SK-N-SH treated with all-trans-retinoic acid at 6 μM for 48 hours (cell line): ENCODE measurements at regions not wholly inside any gene's neighbourhood (a gene's known extent, or its start where the extent isn't known, plus 50 kb on each side); places are given as distances from the start of the nearest gene placed in this dataset.

Experiments
- ATAC-seq: fragments of 200-7000 bp; cut with Tn5 transposase; 3 replicates; pipeline ENCODE4 v1.9.1; 2020; ENCODE audit warnings: mild to moderate bottlenecking, moderate library complexity
- ARNTL ChIP-seq: fragments of 450-650 bp; formaldehyde crosslinking; IDR thresholded peaks from 2 replicates; pipeline ENCODE4 v1.5.0; 2020; ENCODE audit warnings: low read depth, mild to moderate bottlenecking, moderate library complexity, borderline replicate concordance
- BACH2 ChIP-seq: fragments of 250-450 bp; sonication (Bioruptor Pico); IDR thresholded peaks from 2 replicates; pipeline ENCODE4 v1.9.0; 2021; ENCODE audit warnings: mild to moderate bottlenecking, borderline replicate concordance
- CSDC2 ChIP-seq: fragments of 250-450 bp; sonication (Bioruptor Pico); IDR thresholded peaks from 2 replicates; pipeline ENCODE4 v1.5.0; 2020; ENCODE audit warnings: mild to moderate bottlenecking, moderate library complexity
- ISL1 ChIP-seq: fragments of 250-450 bp; sonication (Bioruptor Pico); IDR thresholded peaks from 2 replicates; pipeline ENCODE4 v2.1.2; 2022; ENCODE audit warnings: mild to moderate bottlenecking, moderate library complexity
- OSR1 ChIP-seq: fragments of 250-450 bp; sonication (Bioruptor Pico); IDR thresholded peaks from 2 replicates; pipeline ENCODE4 v1.8.0; 2022; ENCODE audit warnings: moderate library complexity, mild to moderate bottlenecking, inconsistent platforms
- PPARA ChIP-seq: fragments of 250-450 bp; sonication (Bioruptor Pico); IDR thresholded peaks from 2 replicates; pipeline ENCODE4 v1.5.0; 2020; ENCODE audit warnings: mild to moderate bottlenecking, borderline replicate concordance
- SNAI2 ChIP-seq: fragments of 250-450 bp; sonication (Bioruptor Pico); IDR thresholded peaks from 2 replicates; pipeline ENCODE4 v1.5.0; 2020; ENCODE audit warnings: mild to moderate bottlenecking, moderate library complexity
- TCF4 ChIP-seq: fragments of 250-450 bp; sonication (Bioruptor Pico); IDR thresholded peaks from 2 replicates; pipeline ENCODE4 v1.8.0; 2021; ENCODE audit warnings: mild to moderate bottlenecking, moderate library complexity, borderline replicate concordance
- TOX ChIP-seq: fragments of 250-450 bp; sonication (Bioruptor Pico); IDR thresholded peaks from 2 replicates; pipeline ENCODE4 v1.8.0; 2021; ENCODE audit warnings: mild to moderate bottlenecking, moderate library complexity, borderline replicate concordance
- ZC3H10 ChIP-seq: fragments of 250-450 bp; sonication (Bioruptor Pico); IDR thresholded peaks from 2 replicates; pipeline ENCODE4 v1.5.1; 2021; ENCODE audit warnings: mild to moderate bottlenecking, moderate library complexity
- ZFP3 ChIP-seq: fragments of 250-450 bp; sonication (Bioruptor Pico); IDR thresholded peaks from 2 replicates; pipeline ENCODE4 v1.5.0; 2020; ENCODE audit warnings: mild to moderate bottlenecking, moderate library complexity
- ZFP30 ChIP-seq: fragments of 450-650 bp; formaldehyde crosslinking; IDR thresholded peaks from 2 replicates; pipeline ENCODE4 v1.5.0; 2022; ENCODE audit warnings: mild to moderate bottlenecking, moderate library complexity
- ZNF8 ChIP-seq: fragments of 450-650 bp; formaldehyde crosslinking; IDR thresholded peaks from 2 replicates; pipeline ENCODE4 v1.5.0; 2020; ENCODE audit warnings: mild to moderate bottlenecking, moderate library complexity
- TF ChIP-seq, protein P1 (sequence below): fragments of 250-450 bp; sonication (Bioruptor Pico); IDR thresholded peaks from 2 replicates; pipeline ENCODE4 v1.5.1; 2021; ENCODE audit warnings: mild to moderate bottlenecking, moderate library complexity
- TF ChIP-seq, protein P2 (sequence below): fragments of 250-450 bp; sonication (Bioruptor Pico); IDR thresholded peaks from 2 replicates; pipeline ENCODE4 v1.5.0; 2020; ENCODE audit warnings: mild to moderate bottlenecking, moderate library complexity
- TF ChIP-seq, protein P3 (sequence below): fragments of 250-450 bp; sonication (Bioruptor Pico); IDR thresholded peaks from 2 replicates; pipeline ENCODE4 v1.8.0; 2020; ENCODE audit warnings: mild to moderate bottlenecking, moderate library complexity, borderline replicate concordance
- TF ChIP-seq, protein P4 (sequence below): fragments of 250-450 bp; sonication (Bioruptor Pico); IDR thresholded peaks from 2 replicates; pipeline ENCODE4 v1.5.1; 2020; ENCODE audit warnings: low read depth, mild to moderate bottlenecking, moderate library complexity
- TF ChIP-seq, protein P5 (sequence below): fragments of 250-450 bp; sonication (Bioruptor Pico); IDR thresholded peaks from 2 replicates; pipeline ENCODE4 v1.8.0; 2021; ENCODE audit warnings: low read depth, mild to moderate bottlenecking, moderate library complexity, borderline replicate concordance

DNA sequence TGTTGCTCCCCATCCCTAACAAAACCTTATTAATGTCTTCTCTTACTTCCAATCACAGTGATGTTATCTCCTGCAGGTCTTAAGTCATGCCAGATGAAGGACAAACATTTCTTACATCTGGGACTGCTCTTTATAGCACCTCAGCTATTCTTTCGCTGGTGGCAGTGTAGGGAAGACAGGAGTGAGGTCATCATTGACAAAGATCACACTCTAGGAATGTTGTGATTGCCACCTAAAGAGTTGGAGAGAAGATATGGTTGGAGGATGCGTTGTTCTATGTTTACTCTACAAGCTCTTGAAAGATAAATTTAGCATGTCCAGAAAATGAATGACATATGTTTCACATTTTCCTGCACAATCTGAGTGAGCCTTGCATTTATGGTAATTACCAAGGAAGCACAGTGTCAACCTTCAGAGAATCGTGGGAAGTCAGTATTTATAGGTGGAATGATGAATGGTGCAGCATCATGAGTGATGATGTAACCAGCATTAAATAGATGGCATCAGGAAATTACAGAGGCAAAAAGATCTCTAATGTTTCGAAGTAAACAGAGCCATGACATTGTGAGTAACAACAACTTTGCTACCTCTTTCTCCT is 188.1 kb upstream of the STEAP1 start (continued):
- TF ChIP-seq TOX (CRISPR knock-in tag) (no peak), OSR1 (CRISPR knock-in tag) (no peak)

DNA sequence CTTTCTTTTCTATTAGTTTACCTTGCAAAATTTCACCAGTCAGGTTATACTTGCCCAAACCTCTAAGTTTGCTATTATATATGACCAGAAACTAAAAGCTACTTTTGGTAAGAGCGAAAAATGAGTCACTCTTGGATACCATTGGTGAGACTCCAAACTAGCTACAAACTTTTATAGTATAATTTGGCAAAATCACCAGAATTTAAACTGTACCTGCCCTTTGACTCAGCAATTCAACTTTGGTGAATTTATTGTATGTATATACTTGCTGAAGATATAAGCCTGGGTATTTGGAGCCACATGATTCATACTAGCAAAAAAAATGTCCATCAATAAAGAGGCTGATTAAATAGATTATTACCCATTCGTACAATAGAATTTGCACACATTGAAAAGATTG is 178.7 kb upstream of the STEAP1 start:
- TF ChIP-seq, protein P1, sequence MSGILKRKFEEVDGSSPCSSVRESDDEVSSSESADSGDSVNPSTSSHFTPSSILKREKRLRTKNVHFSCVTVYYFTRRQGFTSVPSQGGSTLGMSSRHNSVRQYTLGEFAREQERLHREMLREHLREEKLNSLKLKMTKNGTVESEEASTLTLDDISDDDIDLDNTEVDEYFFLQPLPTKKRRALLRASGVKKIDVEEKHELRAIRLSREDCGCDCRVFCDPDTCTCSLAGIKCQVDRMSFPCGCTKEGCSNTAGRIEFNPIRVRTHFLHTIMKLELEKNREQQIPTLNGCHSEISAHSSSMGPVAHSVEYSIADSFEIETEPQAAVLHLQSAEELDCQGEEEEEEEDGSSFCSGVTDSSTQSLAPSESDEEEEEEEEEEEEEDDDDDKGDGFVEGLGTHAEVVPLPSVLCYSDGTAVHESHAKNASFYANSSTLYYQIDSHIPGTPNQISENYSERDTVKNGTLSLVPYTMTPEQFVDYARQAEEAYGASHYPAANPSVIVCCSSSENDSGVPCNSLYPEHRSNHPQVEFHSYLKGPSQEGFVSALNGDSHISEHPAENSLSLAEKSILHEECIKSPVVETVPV (CRISPR knock-in tag) = no peak
- ATAC-seq = no peak

DNA sequence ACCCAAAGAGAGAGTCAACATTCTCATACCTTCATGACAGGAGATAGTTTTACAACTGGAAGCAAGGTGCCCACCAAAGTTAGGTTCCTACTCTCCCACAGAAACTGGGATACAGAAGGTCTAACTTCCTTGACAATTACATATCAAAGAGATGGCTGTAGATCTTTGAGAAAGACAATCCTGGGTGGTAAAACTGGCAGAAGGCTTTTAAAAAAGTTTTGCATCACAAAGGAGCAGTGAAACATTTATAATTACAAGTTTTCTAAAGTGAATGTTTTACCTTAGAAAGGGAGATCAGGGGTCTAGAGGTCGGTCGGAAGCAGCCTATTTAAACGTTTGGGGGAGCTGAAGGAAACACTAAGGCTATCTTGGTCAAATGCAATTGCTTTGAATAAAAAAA is 166.6 kb upstream of the STEAP1 start:
- no peak for ATAC-seq

DNA sequence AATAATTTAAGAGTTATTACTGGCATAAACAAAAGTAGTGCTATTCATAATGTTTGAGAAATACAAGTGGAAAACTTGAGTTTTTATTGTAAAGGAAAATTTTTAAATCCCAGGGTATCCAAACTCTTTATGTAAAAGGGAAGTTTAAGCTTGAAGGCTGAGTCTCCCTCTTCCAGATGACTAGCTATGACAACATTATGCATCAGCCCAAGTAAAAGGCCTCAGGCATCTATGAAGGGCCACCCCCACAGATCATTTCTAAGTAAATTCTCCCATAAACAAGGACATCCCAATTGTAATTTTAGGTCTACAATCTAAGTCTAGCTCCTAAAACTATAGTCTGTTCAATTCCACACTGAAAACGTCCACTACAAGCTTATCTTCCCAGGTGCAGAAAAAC is 166.2 kb upstream of the STEAP1 start:
- TF ChIP-seq ZFP30 (CRISPR knock-in tag) = no peak
- no peak for TF ChIP-seq CSDC2
- TF ChIP-seq ZFP3 = no peak
- no peak for TF ChIP-seq ZC3H10 (CRISPR knock-in tag)
- TF ChIP-seq BACH2 (CRISPR knock-in tag) = no peak
- TF ChIP-seq, protein P2, sequence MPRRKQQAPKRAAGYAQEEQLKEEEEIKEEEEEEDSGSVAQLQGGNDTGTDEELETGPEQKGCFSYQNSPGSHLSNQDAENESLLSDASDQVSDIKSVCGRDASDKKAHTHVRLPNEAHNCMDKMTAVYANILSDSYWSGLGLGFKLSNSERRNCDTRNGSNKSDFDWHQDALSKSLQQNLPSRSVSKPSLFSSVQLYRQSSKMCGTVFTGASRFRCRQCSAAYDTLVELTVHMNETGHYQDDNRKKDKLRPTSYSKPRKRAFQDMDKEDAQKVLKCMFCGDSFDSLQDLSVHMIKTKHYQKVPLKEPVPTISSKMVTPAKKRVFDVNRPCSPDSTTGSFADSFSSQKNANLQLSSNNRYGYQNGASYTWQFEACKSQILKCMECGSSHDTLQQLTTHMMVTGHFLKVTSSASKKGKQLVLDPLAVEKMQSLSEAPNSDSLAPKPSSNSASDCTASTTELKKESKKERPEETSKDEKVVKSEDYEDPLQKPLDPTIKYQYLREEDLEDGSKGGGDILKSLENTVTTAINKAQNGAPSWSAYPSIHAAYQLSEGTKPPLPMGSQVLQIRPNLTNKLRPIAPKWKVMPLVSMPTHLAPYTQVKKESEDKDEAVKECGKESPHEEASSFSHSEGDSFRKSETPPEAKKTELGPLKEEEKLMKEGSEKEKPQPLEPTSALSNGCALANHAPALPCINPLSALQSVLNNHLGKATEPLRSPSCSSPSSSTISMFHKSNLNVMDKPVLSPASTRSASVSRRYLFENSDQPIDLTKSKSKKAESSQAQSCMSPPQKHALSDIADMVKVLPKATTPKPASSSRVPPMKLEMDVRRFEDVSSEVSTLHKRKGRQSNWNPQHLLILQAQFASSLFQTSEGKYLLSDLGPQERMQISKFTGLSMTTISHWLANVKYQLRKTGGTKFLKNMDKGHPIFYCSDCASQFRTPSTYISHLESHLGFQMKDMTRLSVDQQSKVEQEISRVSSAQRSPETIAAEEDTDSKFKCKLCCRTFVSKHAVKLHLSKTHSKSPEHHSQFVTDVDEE (CRISPR knock-in tag) = no peak
- TF ChIP-seq, protein P3, sequence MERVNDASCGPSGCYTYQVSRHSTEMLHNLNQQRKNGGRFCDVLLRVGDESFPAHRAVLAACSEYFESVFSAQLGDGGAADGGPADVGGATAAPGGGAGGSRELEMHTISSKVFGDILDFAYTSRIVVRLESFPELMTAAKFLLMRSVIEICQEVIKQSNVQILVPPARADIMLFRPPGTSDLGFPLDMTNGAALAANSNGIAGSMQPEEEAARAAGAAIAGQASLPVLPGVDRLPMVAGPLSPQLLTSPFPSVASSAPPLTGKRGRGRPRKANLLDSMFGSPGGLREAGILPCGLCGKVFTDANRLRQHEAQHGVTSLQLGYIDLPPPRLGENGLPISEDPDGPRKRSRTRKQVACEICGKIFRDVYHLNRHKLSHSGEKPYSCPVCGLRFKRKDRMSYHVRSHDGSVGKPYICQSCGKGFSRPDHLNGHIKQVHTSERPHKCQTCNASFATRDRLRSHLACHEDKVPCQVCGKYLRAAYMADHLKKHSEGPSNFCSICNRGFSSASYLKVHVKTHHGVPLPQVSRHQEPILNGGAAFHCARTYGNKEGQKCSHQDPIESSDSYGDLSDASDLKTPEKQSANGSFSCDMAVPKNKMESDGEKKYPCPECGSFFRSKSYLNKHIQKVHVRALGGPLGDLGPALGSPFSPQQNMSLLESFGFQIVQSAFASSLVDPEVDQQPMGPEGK (CRISPR knock-in tag) = no peak
- TF ChIP-seq TCF4 = no peak
- TF ChIP-seq ISL1 (CRISPR knock-in tag) = no peak
- no peak for TF ChIP-seq ARNTL
- TF ChIP-seq PPARA (CRISPR knock-in tag) = no peak
- TF ChIP-seq OSR1 (CRISPR knock-in tag) = no peak
- no peak for TF ChIP-seq ZNF8 (CRISPR knock-in tag)
- no peak for TF ChIP-seq TOX (CRISPR knock-in tag)
- TF ChIP-seq, protein P4, sequence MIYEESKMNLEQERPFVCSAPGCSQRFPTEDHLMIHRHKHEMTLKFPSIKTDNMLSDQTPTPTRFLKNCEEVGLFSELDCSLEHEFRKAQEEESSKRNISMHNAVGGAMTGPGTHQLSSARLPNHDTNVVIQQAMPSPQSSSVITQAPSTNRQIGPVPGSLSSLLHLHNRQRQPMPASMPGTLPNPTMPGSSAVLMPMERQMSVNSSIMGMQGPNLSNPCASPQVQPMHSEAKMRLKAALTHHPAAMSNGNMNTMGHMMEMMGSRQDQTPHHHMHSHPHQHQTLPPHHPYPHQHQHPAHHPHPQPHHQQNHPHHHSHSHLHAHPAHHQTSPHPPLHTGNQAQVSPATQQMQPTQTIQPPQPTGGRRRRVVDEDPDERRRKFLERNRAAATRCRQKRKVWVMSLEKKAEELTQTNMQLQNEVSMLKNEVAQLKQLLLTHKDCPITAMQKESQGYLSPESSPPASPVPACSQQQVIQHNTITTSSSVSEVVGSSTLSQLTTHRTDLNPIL (CRISPR knock-in tag) = no peak
- ATAC-seq = no peak

More for the DNA sequence above, 166.6 kb upstream of the STEAP1 start:
- TF ChIP-seq PPARA (CRISPR knock-in tag) (no peak), CSDC2 (no peak), SNAI2 (no peak)
- TF ChIP-seq, protein P5, sequence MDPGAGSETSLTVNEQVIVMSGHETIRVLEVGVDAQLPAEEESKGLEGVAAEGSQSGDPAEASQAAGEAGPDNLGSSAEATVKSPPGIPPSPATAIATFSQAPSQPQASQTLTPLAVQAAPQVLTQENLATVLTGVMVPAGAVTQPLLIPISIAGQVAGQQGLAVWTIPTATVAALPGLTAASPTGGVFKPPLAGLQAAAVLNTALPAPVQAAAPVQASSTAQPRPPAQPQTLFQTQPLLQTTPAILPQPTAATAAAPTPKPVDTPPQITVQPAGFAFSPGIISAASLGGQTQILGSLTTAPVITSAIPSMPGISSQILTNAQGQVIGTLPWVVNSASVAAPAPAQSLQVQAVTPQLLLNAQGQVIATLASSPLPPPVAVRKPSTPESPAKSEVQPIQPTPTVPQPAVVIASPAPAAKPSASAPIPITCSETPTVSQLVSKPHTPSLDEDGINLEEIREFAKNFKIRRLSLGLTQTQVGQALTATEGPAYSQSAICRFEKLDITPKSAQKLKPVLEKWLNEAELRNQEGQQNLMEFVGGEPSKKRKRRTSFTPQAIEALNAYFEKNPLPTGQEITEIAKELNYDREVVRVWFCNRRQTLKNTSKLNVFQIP = no peak
- TF ChIP-seq, protein P1 (CRISPR knock-in tag) = no peak
